Heart left ventricle (tissue), 13 donors: ENCODE measurements at regions not wholly inside any gene's neighbourhood (a gene's known extent, or its start where the extent isn't known, plus 50 kb on each side); places are given as distances from the start of the nearest gene placed in this dataset.

ENCODE experiments used
- CTCF ChIP-seq, 12 donors: fragments of 200-600 bp; sonication (generic) in 4 of 12; IDR thresholded peaks; one replicate each; pipeline versions ENCODE4 v1.5.0 to v1.8.0; 2018 to 2022; ENCODE audit warnings: antibody characterized with exemption in 12 of 12, mild to moderate bottlenecking in 5 of 12
- POLR2A ChIP-seq, 2 donors: fragments of 450-650 bp; IDR thresholded peaks; one replicate each; pipeline ENCODE4 v1.6.1; 2017; ENCODE audit warnings: antibody characterized with exemption in 2 of 2, mild to moderate bottlenecking in 2 of 2, moderate library complexity in 2 of 2
- donor health status: ischemic (EF 13 %, LVEDD 7.1; RV severe dilation, severe dysfunction).
- donor health status: DM: no; HTN: yes; CAD: no.
- donor health status: DM: no; HTN: no; CAD: no.
- donor health status: ischemic (EF 25% LVEDD 6.9; RV normal size, moderate dysfunction).
- donor health status: ischemic (EF 25% LVEDD 5.7; RV mildly dilated, moderate dysfunction).
- donor health status: ischemic (EF 35%, LVEDD 5.7; RV mildly dilated, moderate dysfunction).
- donor health status: nonischemic (EF 11% LVEDD 7.7; RV severe dilation, severe dysfunction).
- donor health status: DM: yes; HTN: yes; CAD: no.
- donor health status: PGD.
- donor health status: ischemic (EF 29% LVEDD 5.4; RV normal size, mild dysfunction).
- donor health status: nonischemic (EF 23%, LVEDD 6.1; RV moderate dilation, normal function).

DNA sequence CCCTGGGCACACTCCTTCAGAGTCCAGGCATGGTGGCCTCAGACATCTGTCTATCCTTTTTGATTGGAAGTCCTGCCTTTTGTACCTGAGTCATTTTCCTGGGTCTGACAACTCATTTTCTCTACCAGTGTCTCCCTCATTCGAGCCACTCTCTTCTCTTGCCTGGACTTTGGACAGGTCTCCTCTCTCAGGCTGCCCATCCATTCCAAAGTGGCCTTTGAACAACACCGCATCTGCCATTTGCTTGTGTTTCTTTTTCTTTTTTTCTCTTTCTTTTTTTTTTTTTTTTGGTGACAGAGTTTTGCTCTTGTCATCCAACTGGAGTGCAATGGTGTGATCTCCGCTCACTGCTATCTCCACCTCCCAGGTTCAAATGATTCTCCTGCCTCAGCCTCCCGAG is 142.1 kb upstream of the COBL start:
- TF ChIP-seq CTCF (IDR thresholded peaks at IDR 0.05), result no peak
- TF ChIP-seq POLR2A (IDR thresholded peaks at IDR 0.05), result no peak
